Activated B cell treated with CpG ODN at 0.5 μM for 24 hours (primary cell): ENCODE measurements at regions not wholly inside any gene's neighbourhood (a gene's known extent, or its start where the extent isn't known, plus 50 kb on each side); places are given as distances from the start of the nearest gene placed in this dataset.

ENCODE experiments used
- ATAC-seq: fragments of 200-7000 bp; cut with Tn5 transposase; one replicate; pipeline ENCODE4 v1.10.0; 2021; ENCODE audit warnings: low read depth, mild to moderate bottlenecking, moderate library complexity
- CTCF ChIA-PET: fragments of 350-600 bp; sonication (Branson Sonifier 250); formaldehyde crosslinking; loops from one replicate; lab custom pipeline; 2021; ENCODE audit warnings: antibody characterized with exemption; lab: Charles Lee
- POLR2A ChIA-PET: fragments of 350-600 bp; sonication (Branson Sonifier 250); formaldehyde crosslinking; loops from one replicate; lab custom pipeline; 2021; ENCODE audit warnings: antibody characterized with exemption; lab: Charles Lee
- DNase-seq: peaks from one replicate; pipeline ENCODE4 v3.0.0; 2022
- H3K27ac Mint-ChIP-seq: one replicate; pipeline ENCODE4 v1.8.0; 2020; ENCODE audit warnings: mixed read lengths
- H3K27me3 Mint-ChIP-seq: one replicate; pipeline ENCODE4 v1.8.0; 2021; ENCODE audit warnings: mixed read lengths
- H3K36me3 Mint-ChIP-seq: one replicate; pipeline ENCODE4 v1.8.0; 2021; ENCODE audit warnings: low read depth, mixed read lengths
- H3K4me1 Mint-ChIP-seq: one replicate; pipeline ENCODE4 v1.8.0; 2021; ENCODE audit warnings: mixed read lengths
- H3K4me3 Mint-ChIP-seq: one replicate; pipeline ENCODE4 v1.8.0; 2020; ENCODE audit warnings: mild to moderate bottlenecking, mixed read lengths
- H3K9me3 Mint-ChIP-seq: one replicate; pipeline ENCODE4 v1.8.0; 2020; ENCODE audit warnings: mixed read lengths
- intact Hi-C: fragments of 100-400 bp; cut with micrococcal nuclease; formaldehyde crosslinking; loops from one replicate; pipeline ENCODE4 v1.15.1; 2024
- TF ChIP-seq, protein P1 (sequence below): fragments of 200-600 bp; IDR thresholded peaks from one replicate; pipeline ENCODE4 v1.8.0; 2022; ENCODE audit warnings: antibody characterized with exemption, mild to moderate bottlenecking

DNA sequence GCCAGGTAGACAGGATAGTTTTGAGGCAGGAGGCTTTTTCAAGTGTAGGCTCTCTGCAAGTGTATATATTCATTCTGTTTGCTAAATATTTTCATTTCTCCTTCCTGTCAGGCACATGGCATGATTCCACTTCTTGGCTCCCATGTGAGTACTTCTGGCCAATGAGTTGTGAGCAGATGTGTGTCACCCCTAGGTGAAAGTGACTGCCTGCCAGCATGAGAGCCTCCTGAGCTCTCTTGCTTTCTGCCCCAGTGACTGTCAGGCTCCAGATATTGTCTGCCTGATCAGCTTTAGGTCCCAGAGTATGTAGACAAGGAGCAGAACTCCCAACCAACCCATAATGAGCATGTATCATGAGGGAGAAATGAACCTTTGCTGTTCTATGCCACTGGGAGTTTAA is 257.6 kb upstream of the NPY start:
- Mint-ChIP-seq H3K9me3 (no peaks in the 10 kb centered on the region), H3K36me3 (no peaks in the 10 kb centered on the region), H3K4me3 (no peak overlapping the region), H3K4me1 (no peaks in the 10 kb centered on the region), H3K27ac (no peak overlapping the region), H3K27me3 (no peaks in the 10 kb centered on the region)
- no peak for DNase-seq
- TF ChIP-seq, protein P1, sequence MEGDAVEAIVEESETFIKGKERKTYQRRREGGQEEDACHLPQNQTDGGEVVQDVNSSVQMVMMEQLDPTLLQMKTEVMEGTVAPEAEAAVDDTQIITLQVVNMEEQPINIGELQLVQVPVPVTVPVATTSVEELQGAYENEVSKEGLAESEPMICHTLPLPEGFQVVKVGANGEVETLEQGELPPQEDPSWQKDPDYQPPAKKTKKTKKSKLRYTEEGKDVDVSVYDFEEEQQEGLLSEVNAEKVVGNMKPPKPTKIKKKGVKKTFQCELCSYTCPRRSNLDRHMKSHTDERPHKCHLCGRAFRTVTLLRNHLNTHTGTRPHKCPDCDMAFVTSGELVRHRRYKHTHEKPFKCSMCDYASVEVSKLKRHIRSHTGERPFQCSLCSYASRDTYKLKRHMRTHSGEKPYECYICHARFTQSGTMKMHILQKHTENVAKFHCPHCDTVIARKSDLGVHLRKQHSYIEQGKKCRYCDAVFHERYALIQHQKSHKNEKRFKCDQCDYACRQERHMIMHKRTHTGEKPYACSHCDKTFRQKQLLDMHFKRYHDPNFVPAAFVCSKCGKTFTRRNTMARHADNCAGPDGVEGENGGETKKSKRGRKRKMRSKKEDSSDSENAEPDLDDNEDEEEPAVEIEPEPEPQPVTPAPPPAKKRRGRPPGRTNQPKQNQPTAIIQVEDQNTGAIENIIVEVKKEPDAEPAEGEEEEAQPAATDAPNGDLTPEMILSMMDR, result no peak
- intact Hi-C loops, result no loop called here
- ATAC-seq, result no peak
- CTCF ChIA-PET, result no interaction called here
- POLR2A ChIA-PET, result no interaction called here

DNA sequence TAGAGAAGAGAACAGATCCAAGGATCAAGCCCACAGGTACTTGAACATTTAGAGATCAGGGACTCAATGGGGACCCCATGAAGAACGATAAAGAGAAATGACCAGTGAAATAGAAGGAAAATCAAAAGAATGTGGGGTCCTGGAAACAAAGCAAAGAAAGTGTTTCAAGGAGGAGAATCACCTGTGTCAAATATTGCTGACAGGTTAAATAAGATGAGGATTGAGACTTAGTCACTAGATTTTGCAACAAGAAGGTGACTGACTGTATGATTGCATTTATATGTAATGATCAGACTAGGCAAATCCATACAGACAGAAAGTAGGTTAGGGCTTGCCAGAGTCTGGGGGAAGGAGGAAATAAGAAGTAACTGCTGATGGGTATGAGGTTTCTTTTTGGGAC is 254.9 kb upstream of the NPY start:
- Mint-ChIP-seq H3K9me3 (peaks cover 2% of the 10 kb centered on the region), H3K27me3 (no peaks in the 10 kb centered on the region), H3K4me3 (no peak overlapping the region), H3K4me1 (no peaks in the 10 kb centered on the region), H3K27ac (no peak overlapping the region), H3K36me3 (no peaks in the 10 kb centered on the region)
- POLR2A ChIA-PET, result no interaction called here
- TF ChIP-seq, protein P1, result no peak
- no peak for ATAC-seq
- CTCF ChIA-PET, result no interaction called here
- intact Hi-C loops, result no loop called here
- no peak for DNase-seq

DNA sequence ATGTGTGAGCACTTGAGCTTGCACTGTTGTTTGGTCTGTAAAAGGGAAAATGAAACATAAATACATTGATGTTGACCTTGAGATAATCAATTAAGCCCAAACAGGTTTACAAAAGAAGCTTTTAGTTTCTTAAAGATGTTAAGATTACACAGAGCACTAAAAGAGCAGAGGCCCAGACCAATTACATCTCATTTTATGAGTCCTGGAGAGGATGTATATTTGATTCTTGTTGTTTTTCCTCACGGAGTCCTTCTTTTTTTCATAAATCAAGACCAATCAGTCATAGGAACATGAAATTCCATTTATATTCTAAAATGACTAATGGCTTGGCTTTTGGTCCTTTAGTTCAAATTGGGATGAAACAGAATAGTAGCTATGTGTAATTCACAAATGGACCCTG is 249.7 kb upstream of the NPY start:
- H3K4me3 Mint-ChIP-seq, result no peak overlapping the region
- intact Hi-C loops, result no loop called here
- peaks cover 2% of the 10 kb centered on the region for H3K9me3 Mint-ChIP-seq
- H3K4me1 Mint-ChIP-seq, result peaks cover 3% of the 10 kb centered on the region
- no peaks in the 10 kb centered on the region for H3K27me3 Mint-ChIP-seq
- no peaks in the 10 kb centered on the region for H3K36me3 Mint-ChIP-seq
- CTCF ChIA-PET, result no interaction called here
- H3K27ac Mint-ChIP-seq, result no peak overlapping the region
- POLR2A ChIA-PET, result no interaction called here
- DNase-seq, result no peak
- TF ChIP-seq, protein P1, result no peak
- ATAC-seq, result no peak

DNA sequence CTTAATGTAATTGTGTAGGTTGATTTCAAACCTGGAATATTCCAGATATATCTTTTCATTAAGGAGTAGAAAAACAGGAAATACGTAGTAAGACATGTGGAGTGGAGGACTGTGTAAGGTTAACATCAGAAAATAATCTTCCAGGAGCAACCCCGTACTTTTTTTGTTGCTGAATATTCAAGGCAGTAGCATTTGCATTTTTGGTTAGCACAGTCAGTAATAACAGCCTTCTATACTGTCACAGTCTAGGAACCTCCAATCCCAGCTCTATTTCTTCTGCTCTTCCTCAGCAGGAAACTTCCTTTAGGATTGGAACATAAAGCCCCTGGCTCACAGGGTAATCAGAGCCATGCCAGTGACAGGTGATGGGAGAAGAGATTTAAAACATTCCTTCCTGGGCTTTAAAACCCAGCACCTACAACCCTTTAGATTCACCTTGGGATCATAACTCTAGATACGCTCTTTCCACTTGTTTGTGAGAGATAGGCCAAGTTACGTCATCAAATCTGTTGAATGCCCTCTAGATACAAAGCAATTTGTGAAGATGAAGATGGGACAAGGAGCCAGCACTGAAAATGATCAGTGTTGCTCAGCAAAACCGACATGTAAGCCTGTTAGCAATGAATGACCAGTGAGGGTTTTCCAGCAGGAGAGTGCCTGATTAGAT is 248.5 kb upstream of the NPY start:
- Mint-ChIP-seq H3K4me3 (no peak overlapping the region), H3K9me3 (peaks cover 2% of the 10 kb centered on the region), H3K4me1 (peaks cover 3% of the 10 kb centered on the region), H3K36me3 (no peaks in the 10 kb centered on the region), H3K27me3 (no peaks in the 10 kb centered on the region), H3K27ac (no peak overlapping the region)
- ATAC-seq (no peak), DNase-seq (no peak)
- intact Hi-C loops, result no loop called here
- ChIA-PET POLR2A (no interaction called here), CTCF (no interaction called here)
- TF ChIP-seq, protein P1, result no peak

DNA sequence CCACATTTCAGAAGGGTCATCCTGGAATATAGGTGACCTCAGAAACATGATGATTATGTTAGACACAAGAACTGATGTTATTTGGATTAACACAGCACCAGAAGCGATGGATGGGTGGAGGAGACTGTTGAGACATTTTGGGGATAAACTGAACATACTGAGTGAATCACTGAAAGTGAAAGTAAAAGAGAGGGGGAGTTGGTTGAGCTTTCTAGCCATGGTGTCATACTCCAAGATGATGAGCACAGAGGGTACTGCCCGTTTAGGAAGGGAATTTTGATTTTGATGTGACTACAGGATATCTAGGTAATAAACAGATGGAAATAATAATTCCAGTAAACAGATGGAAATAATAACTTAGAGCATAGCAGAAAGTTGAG is 248.0 kb upstream of the NPY start:
- ATAC-seq (no peak), DNase-seq (no peak)
- Mint-ChIP-seq H3K27ac (no peak overlapping the region), H3K4me3 (no peak overlapping the region), H3K4me1 (peaks cover 3% of the 10 kb centered on the region), H3K36me3 (no peaks in the 10 kb centered on the region), H3K27me3 (no peaks in the 10 kb centered on the region), H3K9me3 (peaks cover 2% of the 10 kb centered on the region)
- TF ChIP-seq, protein P1, result no peak
- ChIA-PET POLR2A (no interaction called here), CTCF (no interaction called here)
- intact Hi-C loops, result no loop called here
